Testis (tissue), 2 donors: ENCODE measurements at regions not wholly inside any gene's neighbourhood (a gene's known extent, or its start where the extent isn't known, plus 50 kb on each side); places are given as distances from the start of the nearest gene placed in this dataset.

Source experiments
- DNase-seq: peaks from one replicate; pipeline ENCODE4 v3.0.0-alpha.2; 2019
- H3K27ac ChIP-seq, 2 donors: fragments of 200-600 bp; sonication (generic); one replicate each; pipeline ENCODE4 v1.5.1; 2019
- H3K27me3 ChIP-seq: fragments of 200-600 bp; sonication (generic); one replicate; pipeline ENCODE4 v1.5.1; 2019
- H3K36me3 ChIP-seq: fragments of 200-600 bp; sonication (generic); one replicate; pipeline ENCODE4 v1.5.1; 2017; ENCODE audit warnings: low read depth; ENCODE audit errors: missing control alignments
- H3K4me1 ChIP-seq: fragments of 200-600 bp; sonication (generic); one replicate; pipeline ENCODE4 v1.5.1; 2019
- H3K4me3 ChIP-seq, 2 donors: fragments of 200-600 bp; sonication (generic); one replicate each; pipeline ENCODE4 v1.5.1; 2017 to 2019
- H3K9me3 ChIP-seq: fragments of 200-600 bp; sonication (generic); one replicate; pipeline ENCODE4 v1.5.1; 2017
- POLR2A ChIP-seq: fragments of 450-650 bp; IDR thresholded peaks from one replicate; pipeline ENCODE4 v1.6.1; 2017; ENCODE audit warnings: antibody characterized with exemption, mild to moderate bottlenecking, moderate library complexity
- WGBS, 2 donors: methylation state at CpG; one replicate each; pipeline ENCODE4 v1.1.5; 2018; 5-methylcytosine and 5-hydroxymethylcytosine counted together
- intact Hi-C: fragments of 100-400 bp; cut with DNase I; formaldehyde crosslinking; loops from one replicate; pipeline ENCODE4 v1.15.1; 2023; ENCODE audit warnings: low total_unique reads
- TF ChIP-seq, protein P1 (sequence below), 3 experiments: fragments of 450-650 bp in 2 of 3; fragments of 200-600 bp in 1 of 3; sonication (generic) in 1 of 3; IDR thresholded peaks; one replicate each; pipeline ENCODE4 v1.5.1; 2016 to 2019; ENCODE audit warnings: antibody characterized with exemption in 3 of 3, mild to moderate bottlenecking in 2 of 3, moderate library complexity in 1 of 3

- Histone ChIP-seq H3K9me3 (no peaks in the 10 kb centered on the region), H3K4me1 (no peaks in the 10 kb centered on the region), H3K4me3 (no peak overlapping the region), H3K27ac (no peak overlapping the region), H3K36me3 (no peaks in the 10 kb centered on the region), H3K27me3 (no peaks in the 10 kb centered on the region)
- no peak for DNase-seq
- intact Hi-C loops, result no loop called here
- TF ChIP-seq POLR2A, result no peak
- TF ChIP-seq, protein P1, sequence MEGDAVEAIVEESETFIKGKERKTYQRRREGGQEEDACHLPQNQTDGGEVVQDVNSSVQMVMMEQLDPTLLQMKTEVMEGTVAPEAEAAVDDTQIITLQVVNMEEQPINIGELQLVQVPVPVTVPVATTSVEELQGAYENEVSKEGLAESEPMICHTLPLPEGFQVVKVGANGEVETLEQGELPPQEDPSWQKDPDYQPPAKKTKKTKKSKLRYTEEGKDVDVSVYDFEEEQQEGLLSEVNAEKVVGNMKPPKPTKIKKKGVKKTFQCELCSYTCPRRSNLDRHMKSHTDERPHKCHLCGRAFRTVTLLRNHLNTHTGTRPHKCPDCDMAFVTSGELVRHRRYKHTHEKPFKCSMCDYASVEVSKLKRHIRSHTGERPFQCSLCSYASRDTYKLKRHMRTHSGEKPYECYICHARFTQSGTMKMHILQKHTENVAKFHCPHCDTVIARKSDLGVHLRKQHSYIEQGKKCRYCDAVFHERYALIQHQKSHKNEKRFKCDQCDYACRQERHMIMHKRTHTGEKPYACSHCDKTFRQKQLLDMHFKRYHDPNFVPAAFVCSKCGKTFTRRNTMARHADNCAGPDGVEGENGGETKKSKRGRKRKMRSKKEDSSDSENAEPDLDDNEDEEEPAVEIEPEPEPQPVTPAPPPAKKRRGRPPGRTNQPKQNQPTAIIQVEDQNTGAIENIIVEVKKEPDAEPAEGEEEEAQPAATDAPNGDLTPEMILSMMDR (IDR thresholded peaks at IDR 0.05), result no peak
- 31 to 40% methylated on average over 4 of the region's 4 CpGs for WGBS, 2 donors
These were observed 201.0 kb upstream of the NLRP1 start for GRCh38 chr17:5785338-5785737.

DNA sequence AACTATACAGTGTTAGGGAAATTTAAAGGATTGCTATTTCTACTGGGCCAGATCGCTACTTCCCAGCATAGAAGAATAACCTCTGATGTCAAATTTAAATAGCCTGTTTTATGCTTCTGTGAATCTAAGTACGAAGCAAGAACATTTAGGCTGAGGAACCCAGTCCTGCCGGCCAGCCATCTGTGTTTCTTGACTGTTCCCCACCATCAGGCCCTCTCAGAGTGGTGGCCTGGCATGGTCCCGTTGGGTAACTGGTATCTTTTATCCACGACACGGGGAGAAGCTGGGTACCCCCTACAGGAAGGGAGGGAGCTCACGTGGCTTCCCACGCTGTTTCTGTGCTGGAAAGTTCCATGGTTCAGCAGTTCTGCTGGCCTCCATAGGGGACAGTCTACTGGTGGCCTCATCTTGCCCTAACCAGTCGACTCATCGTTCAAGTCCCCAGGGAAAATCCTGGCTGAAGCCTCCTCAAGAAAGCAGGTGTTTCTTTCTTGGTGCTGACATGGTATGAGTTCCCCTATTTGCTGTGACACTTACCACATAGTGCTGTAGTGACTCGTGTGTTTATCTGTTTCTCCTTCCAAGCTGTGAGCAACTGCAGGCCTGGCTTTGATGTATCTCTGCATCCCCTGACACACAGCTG is 201.7 kb upstream of the NLRP1 start:
- H3K9me3 ChIP-seq, result no peaks in the 10 kb centered on the region
- no peak for TF ChIP-seq POLR2A
- TF ChIP-seq, protein P1 (IDR thresholded peaks at IDR 0.05), result no peak
- DNase-seq, result no peak
- H3K36me3 ChIP-seq, result no peaks in the 10 kb centered on the region
- no peaks in the 10 kb centered on the region for H3K27me3 ChIP-seq
- H3K4me3 ChIP-seq, result no peak overlapping the region
- H3K4me1 ChIP-seq, result no peaks in the 10 kb centered on the region
- H3K27ac ChIP-seq, result no peak overlapping the region
- intact Hi-C loops, result no loop called here
- 67 to 76% methylated on average over 11 of the region's 11 CpGs for WGBS, 2 donors

GRCh38 chr17:5786510-5786875 is 202.2 kb upstream of the NLRP1 start:
- intact Hi-C loops, result no loop called here
- H3K4me1 ChIP-seq, result no peaks in the 10 kb centered on the region
- no peaks in the 10 kb centered on the region for H3K36me3 ChIP-seq
- H3K27ac ChIP-seq, result no peak overlapping the region
- 68 to 75% methylated on average over 6 of the region's 6 CpGs for WGBS, 2 donors
- no peaks in the 10 kb centered on the region for H3K9me3 ChIP-seq
- no peaks in the 10 kb centered on the region for H3K27me3 ChIP-seq
- DNase-seq, result no peak
- no peak overlapping the region for H3K4me3 ChIP-seq
- TF ChIP-seq, protein P1 (IDR thresholded peaks at IDR 0.05), result no peak
- TF ChIP-seq POLR2A, result no peak

- no peaks in the 10 kb centered on the region for H3K36me3 ChIP-seq
- intact Hi-C loops, result no loop called here
- TF ChIP-seq, protein P1 (IDR thresholded peaks at IDR 0.05), result no peak
- TF ChIP-seq POLR2A, result no peak
- H3K4me1 ChIP-seq, result no peaks in the 10 kb centered on the region
- no peak overlapping the region for H3K4me3 ChIP-seq
- no peaks in the 10 kb centered on the region for H3K27me3 ChIP-seq
- no peaks in the 10 kb centered on the region for H3K9me3 ChIP-seq
- H3K27ac ChIP-seq, result no peak overlapping the region
- no peak for DNase-seq
- 85 to 94% methylated on average over 5 to 6 of the region's 6 CpGs for WGBS, 2 donors
These were observed 204.1 kb upstream of the NLRP1 start for GRCh38 chr17:5788266-5788900.

DNA sequence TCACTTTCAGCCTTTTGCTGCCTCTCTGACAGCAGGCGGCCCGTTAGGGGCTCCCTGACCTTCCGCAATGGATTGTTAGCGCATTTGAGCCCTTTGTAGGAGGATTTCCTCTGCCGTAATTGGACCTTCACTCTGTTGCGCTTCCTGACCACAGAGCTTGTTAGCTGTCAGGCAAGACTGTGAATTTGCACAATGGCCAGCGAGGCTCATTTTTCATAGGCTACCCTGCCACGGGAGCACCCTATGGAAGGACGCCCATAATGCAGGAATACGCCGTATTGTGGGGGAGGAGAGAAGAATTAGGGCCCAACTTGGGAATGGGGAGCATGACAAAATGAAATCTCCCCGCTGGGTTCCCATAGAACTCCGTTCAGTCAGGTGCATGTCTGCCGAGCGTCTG is 205.2 kb upstream of the NLRP1 start:
- no peak for DNase-seq
- intact Hi-C loops, result no loop called here
- 56 to 69% methylated on average over 12 to 15 of the region's 15 CpGs for WGBS, 2 donors
- Histone ChIP-seq H3K27ac (no peak overlapping the region), H3K27me3 (no peaks in the 10 kb centered on the region), H3K36me3 (no peaks in the 10 kb centered on the region), H3K4me3 (no peak overlapping the region), H3K4me1 (no peaks in the 10 kb centered on the region), H3K9me3 (no peaks in the 10 kb centered on the region)
- no peak for TF ChIP-seq POLR2A
- TF ChIP-seq, protein P1 (IDR thresholded peaks at IDR 0.05), result no peak
